ENCODE measurements at regions not wholly inside any gene's neighbourhood (a gene's known extent, or its start where the extent isn't known, plus 50 kb on each side); places are given as distances from the start of the nearest gene placed in this dataset.

DNA sequence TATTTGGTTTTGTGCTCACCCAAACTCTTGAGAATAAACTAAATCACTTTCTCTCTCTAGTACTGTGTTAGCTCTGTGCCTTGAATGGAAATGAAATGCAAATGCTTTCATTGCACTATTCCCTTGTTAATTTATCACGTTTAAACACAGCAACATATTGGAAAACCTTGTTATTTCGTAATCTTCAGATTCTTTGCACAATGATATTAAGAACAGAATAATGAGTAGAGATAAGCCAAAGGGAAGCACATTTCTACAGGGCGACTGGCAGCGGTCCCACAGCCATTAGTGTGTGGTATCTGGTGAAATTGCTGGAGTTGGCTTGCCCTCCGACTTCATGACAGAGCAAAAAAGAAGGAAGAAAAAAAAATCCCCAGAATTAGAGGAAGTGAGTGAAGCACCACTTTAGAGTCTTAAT lies 166.1 kb upstream of the E2F7 start:
- no peaks in the 10 kb centered on the region for H3K4me1 ChIP-seq (ENCODE audit: low read depth)
- H3K27ac ChIP-seq, result no peak overlapping the region
- TF ChIP-seq, protein P1, sequence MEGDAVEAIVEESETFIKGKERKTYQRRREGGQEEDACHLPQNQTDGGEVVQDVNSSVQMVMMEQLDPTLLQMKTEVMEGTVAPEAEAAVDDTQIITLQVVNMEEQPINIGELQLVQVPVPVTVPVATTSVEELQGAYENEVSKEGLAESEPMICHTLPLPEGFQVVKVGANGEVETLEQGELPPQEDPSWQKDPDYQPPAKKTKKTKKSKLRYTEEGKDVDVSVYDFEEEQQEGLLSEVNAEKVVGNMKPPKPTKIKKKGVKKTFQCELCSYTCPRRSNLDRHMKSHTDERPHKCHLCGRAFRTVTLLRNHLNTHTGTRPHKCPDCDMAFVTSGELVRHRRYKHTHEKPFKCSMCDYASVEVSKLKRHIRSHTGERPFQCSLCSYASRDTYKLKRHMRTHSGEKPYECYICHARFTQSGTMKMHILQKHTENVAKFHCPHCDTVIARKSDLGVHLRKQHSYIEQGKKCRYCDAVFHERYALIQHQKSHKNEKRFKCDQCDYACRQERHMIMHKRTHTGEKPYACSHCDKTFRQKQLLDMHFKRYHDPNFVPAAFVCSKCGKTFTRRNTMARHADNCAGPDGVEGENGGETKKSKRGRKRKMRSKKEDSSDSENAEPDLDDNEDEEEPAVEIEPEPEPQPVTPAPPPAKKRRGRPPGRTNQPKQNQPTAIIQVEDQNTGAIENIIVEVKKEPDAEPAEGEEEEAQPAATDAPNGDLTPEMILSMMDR (IDR thresholded peaks at IDR 0.05; ENCODE audit: low read depth, low read length), result no peak
- peak in 1 of 2 donors; percentile 96 for DNase-seq (ENCODE audit: low read depth in 1 of 2, low spot score in 1 of 2)
- no peak overlapping the region for H3K4me3 ChIP-seq
- no peaks in the 10 kb centered on the region for H3K9me3 ChIP-seq (ENCODE audit: low read depth)
- H3K36me3 ChIP-seq, result no peaks in the 10 kb centered on the region
- no peaks in the 10 kb centered on the region for H3K27me3 ChIP-seq

DNA sequence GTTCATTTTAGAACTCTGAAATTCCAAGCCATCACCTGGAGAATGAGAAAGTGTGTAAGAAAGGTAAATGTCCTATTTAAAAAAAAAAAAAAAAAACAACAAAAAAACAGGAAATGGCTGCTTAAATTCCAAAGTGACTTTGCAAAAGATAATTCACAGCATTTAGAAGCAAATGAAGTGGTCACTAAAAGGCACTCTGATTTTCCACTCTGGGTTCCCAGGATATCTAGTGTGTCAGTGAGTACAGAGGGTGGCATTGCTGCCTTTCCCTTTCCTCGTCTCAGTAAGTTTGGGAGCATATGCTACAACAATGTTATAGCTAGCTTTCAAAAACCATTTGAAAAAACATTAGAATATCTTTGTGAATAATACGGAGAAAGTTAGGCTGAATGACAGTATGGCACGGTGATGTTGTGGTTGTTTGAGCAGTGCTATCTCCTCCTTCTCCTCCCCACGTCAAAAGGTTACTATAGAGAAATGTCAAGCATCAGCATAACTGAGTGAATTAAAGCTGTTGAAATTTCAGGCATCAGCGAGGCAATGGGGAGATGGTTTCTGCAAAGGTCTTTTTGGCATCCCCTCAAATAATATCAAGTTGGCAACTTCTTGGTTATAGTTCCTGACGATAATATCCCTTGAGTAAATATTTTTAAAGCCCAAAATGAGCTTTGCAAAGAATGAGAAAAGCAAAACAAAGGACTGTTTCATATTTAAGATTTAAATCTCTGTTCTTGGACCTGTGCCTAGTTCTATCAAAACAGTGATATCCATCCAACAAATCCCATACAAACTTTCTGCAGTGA lies 164.5 kb upstream of the E2F7 start:
- DNase-seq (ENCODE audit: low read depth in 1 of 2, low spot score in 1 of 2), result peak in 1 of 2 donors; percentile 77
- Histone ChIP-seq H3K4me3 (no peak overlapping the region), H3K36me3 (no peaks in the 10 kb centered on the region), H3K4me1 (ENCODE audit: low read depth) (no peaks in the 10 kb centered on the region), H3K27me3 (no peaks in the 10 kb centered on the region), H3K27ac (no peak overlapping the region), H3K9me3 (ENCODE audit: low read depth) (no peaks in the 10 kb centered on the region)
- TF ChIP-seq, protein P1 (IDR thresholded peaks at IDR 0.05; ENCODE audit: low read depth, low read length), result no peak

DNA sequence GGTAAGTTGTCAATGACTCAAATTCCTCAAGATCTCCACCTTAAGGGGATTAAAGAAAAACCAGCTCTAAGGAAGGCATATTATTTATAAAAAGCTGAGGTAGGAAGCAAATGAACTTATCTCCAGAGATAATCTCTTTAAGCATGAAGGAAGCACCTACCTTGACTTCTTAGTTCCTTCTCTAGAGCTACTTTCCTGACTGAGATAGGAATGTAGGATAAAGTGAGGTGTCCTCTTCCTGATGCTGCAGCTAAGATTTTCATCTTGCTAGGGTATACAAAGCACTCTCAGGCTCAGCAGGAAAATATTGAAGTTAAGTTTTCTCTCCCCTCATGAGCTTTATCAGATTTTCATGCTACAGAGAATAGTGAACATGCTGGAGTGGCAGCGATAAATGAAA lies 163.0 kb upstream of the E2F7 start:
- no peaks in the 10 kb centered on the region for H3K9me3 ChIP-seq (ENCODE audit: low read depth)
- H3K36me3 ChIP-seq, result no peaks in the 10 kb centered on the region
- no peak overlapping the region for H3K27ac ChIP-seq
- no peaks in the 10 kb centered on the region for H3K27me3 ChIP-seq
- H3K4me3 ChIP-seq, result no peak overlapping the region
- DNase-seq (ENCODE audit: low read depth in 1 of 2, low spot score in 1 of 2), result no peak
- H3K4me1 ChIP-seq (ENCODE audit: low read depth), result no peaks in the 10 kb centered on the region
- TF ChIP-seq, protein P1 (IDR thresholded peaks at IDR 0.05; ENCODE audit: low read depth, low read length), result no peak

DNA sequence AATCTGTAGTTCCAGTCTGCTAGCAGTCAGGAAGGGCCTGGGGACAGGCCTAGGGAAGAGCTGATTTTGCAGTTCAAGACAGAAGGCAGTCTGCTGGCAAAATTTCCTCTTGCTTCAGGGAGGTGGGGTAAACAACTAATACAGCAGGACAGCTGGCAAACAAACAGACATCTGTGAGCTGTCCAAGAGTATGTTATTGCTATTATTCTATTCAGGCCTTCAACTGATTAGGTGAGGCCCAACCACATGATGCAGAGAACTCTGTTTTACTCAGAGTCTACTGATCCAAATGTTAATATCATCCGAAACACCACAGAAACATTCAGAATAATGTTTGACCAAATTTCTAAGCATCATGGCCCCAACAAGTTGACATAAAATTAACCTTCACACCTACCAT lies 161.0 kb upstream of the E2F7 start:
- TF ChIP-seq, protein P1 (IDR thresholded peaks at IDR 0.05; ENCODE audit: low read depth, low read length), result no peak
- no peak for DNase-seq (ENCODE audit: low read depth in 1 of 2, low spot score in 1 of 2)
- Histone ChIP-seq H3K27me3 (no peaks in the 10 kb centered on the region), H3K27ac (no peak overlapping the region), H3K9me3 (ENCODE audit: low read depth) (no peaks in the 10 kb centered on the region), H3K36me3 (no peaks in the 10 kb centered on the region), H3K4me3 (no peak overlapping the region), H3K4me1 (ENCODE audit: low read depth) (no peaks in the 10 kb centered on the region)

DNA sequence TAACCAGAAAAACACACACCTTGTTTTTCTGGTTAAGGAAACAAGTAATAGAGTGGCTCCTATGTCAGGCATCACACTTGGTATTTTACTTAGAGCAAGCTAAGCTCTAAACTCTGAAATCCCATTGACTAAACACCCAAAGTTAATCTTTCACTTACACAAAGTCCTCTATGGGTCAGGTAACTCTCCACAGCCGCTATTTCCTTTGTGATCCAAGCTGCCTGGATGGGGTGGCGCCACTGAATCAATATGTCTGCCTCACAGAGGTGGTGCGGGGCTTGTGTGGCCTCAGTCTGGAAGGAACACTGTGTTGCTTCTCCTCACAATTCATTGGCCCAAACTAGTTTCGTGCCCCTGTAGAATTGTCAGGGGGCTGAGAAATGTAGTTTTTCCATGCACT lies 160.0 kb upstream of the E2F7 start:
- no peak for DNase-seq (ENCODE audit: low read depth in 1 of 2, low spot score in 1 of 2)

More for the DNA sequence above, 160.0 kb upstream of the E2F7 start:
- Histone ChIP-seq H3K27ac (no peak overlapping the region), H3K4me1 (ENCODE audit: low read depth) (no peaks in the 10 kb centered on the region), H3K9me3 (ENCODE audit: low read depth) (no peaks in the 10 kb centered on the region), H3K4me3 (no peak overlapping the region), H3K27me3 (no peaks in the 10 kb centered on the region), H3K36me3 (no peaks in the 10 kb centered on the region)
- TF ChIP-seq, protein P1 (IDR thresholded peaks at IDR 0.05; ENCODE audit: low read depth, low read length), result no peak

All from cardiac muscle cell (in vitro differentiated cells and primary cell).